K562 (cell line): ENCODE measurements at regions not wholly inside any gene's neighbourhood (a gene's known extent, or its start where the extent isn't known, plus 50 kb on each side); places are given as distances from the start of the nearest gene placed in this dataset.

Source experiments
- ATAC-seq: fragments of 200-7000 bp; cut with Tn5 transposase; 3 replicates; pipeline ENCODE4 v1.9.1; 2020; ENCODE audit warnings: moderate library complexity
- BruUV-seq: library from RNA; stranded (reverse); fragments of 400-500 nt; replicated peaks from 2 replicates; lab custom pipeline; 2021; lab: Mats Ljungman, UMichigan
- CTCF ChIA-PET: fragments of 300-600 bp; formaldehyde crosslinking; extraction: SDS; loops from one replicate; lab custom pipeline; 2021; ENCODE audit warnings: low intra/inter-chr PET ratio; lab: Yijun Ruan, JAX
- POLR2A ChIA-PET: fragments of 300-600, 350-650 bp; sonication (Branson Sonifier 250); formaldehyde crosslinking; extraction: SDS; loops from one replicate; lab custom pipeline; 2021; ENCODE audit warnings: antibody characterized with exemption, inconsistent platforms; lab: Yijun Ruan, JAX
- DNase-seq, 4 experiments: peaks; one replicate each; pipeline versions ENCODE4 v3.0.0 to v3.0.0-alpha.2; 2011 to 2018; ENCODE audit warnings: low spot score in 3 of 4, mixed read lengths in 3 of 4; ENCODE audit errors: extremely low read depth in 1 of 4
- FAIRE-seq: peaks from 2 replicates; lab custom pipeline; 2011; peaks lifted over from hg19 to GRCh38; lab: Jason Lieb, UNC
- H2AFZ ChIP-seq: 2 replicates; pipeline ENCODE4 v1.6.0; 2011; ENCODE audit warnings: low read depth, low read length, control low read depth, inconsistent platforms
- H3K27ac ChIP-seq: fragments of 200-600 bp; 3 replicates; pipeline ENCODE4 v1.8.0; 2011; ENCODE audit warnings: low read depth, mild to moderate bottlenecking, control low read depth, inconsistent platforms, low read length, moderate library complexity, mixed read lengths; ENCODE audit errors: extremely low read depth
- H3K27me3 ChIP-seq, 2 experiments: fragments of 300-600 bp in 1 of 2; 2 replicates in 1 of 2; 3 replicates in 1 of 2; pipeline versions ENCODE4 v1.6.0 to v1.8.0; 2011; ENCODE audit warnings: inconsistent platforms in 2 of 2, low read length in 2 of 2, mild to moderate bottlenecking in 1 of 2, mixed read lengths in 1 of 2, moderate library complexity in 1 of 2; ENCODE audit not compliant: control insufficient read depth in 2 of 2, insufficient read depth in 2 of 2
- H3K36me3 ChIP-seq: fragments of 300-600 bp; 3 replicates; pipeline ENCODE4 v1.8.0; 2011; ENCODE audit warnings: mild to moderate bottlenecking, low read length, inconsistent platforms; ENCODE audit not compliant: control insufficient read depth, insufficient read depth
- H3K4me1 ChIP-seq, 2 experiments: fragments of 200-600 bp in 1 of 2; replicated peaks in 1 of 2; 2 replicates in 1 of 2; 3 replicates in 1 of 2; pipeline versions ENCODE4 v1.5.1 to v1.8.0; 2011; ENCODE audit warnings: inconsistent platforms in 2 of 2, low read length in 2 of 2, mild to moderate bottlenecking in 1 of 2, mixed read lengths in 1 of 2, moderate library complexity in 1 of 2; ENCODE audit not compliant: control insufficient read depth in 2 of 2, insufficient read depth in 2 of 2
- H3K4me2 ChIP-seq: 2 replicates; pipeline ENCODE4 v1.6.1; 2011; ENCODE audit warnings: low read length, control low read depth, inconsistent platforms, mixed read lengths; ENCODE audit not compliant: insufficient read depth
- H3K4me3 ChIP-seq: fragments of 200-600 bp; sonication (generic), shearing (Covaris generic); 2 replicates; pipeline ENCODE4 v1.5.1; 2016; ENCODE audit warnings: control low read depth, inconsistent platforms
- H3K79me2 ChIP-seq: fragments of 200-600 bp; 3 replicates; pipeline ENCODE4 v1.8.0; 2011; ENCODE audit warnings: low read length, inconsistent platforms; ENCODE audit not compliant: control insufficient read depth, insufficient read depth
- H3K9ac ChIP-seq, 2 experiments: 2 replicates each; pipeline versions ENCODE4 v1.6.0 to v1.6.1; 2011; ENCODE audit warnings: low read depth in 2 of 2, low read length in 2 of 2, control low read depth in 1 of 2, inconsistent platforms in 1 of 2, mild to moderate bottlenecking in 1 of 2, mixed read lengths in 1 of 2; ENCODE audit not compliant: insufficient read depth in 1 of 2
- H3K9me1 ChIP-seq: one replicate; pipeline ENCODE4 v1.6.0; 2011; ENCODE audit warnings: inconsistent platforms, mild to moderate bottlenecking, low read length, moderate library complexity; ENCODE audit not compliant: control insufficient read depth, insufficient read depth
- H3K9me3 ChIP-seq: replicated peaks from 2 replicates; pipeline ENCODE4 v1.5.1; 2011; ENCODE audit warnings: low read depth, low read length, inconsistent platforms; ENCODE audit not compliant: control insufficient read depth, insufficient read depth
- H4K20me1 ChIP-seq: replicated peaks from 2 replicates; pipeline ENCODE4 v1.6.1; 2011; ENCODE audit warnings: low read length, inconsistent platforms, mixed read lengths; ENCODE audit not compliant: control insufficient read depth, insufficient read depth
- EGR1 ChIP-seq: fragments of 450-650 bp; conservative IDR thresholded peaks from 2 replicates; pipeline ENCODE4 v1.6.1; 2017; ENCODE audit warnings: mild to moderate bottlenecking
- EHMT2 ChIP-seq: fragments of 450-650 bp; IDR thresholded peaks from 2 replicates; pipeline ENCODE4 v1.6.1; 2018; ENCODE audit warnings: antibody characterized with exemption
- FOSL1 ChIP-seq: fragments of 200-800 bp; sonication (Bioruptor generic); conservative IDR thresholded peaks from 2 replicates; pipeline ENCODE4 v1.6.1; 2016; ENCODE audit warnings: missing genetic modification characterization, missing compliant biosample characterization
- FOXP1 ChIP-seq: sonication (generic); formaldehyde crosslinking; IDR thresholded peaks from 2 replicates; pipeline ENCODE4 v1.8.0; 2022; ENCODE audit warnings: mild to moderate bottlenecking, missing genetic modification reagents
- GABPB2 ChIP-seq: fragments of 250-450 bp; sonication (Bioruptor Pico); conservative IDR thresholded peaks from 2 replicates; pipeline ENCODE4 v1.5.1; 2021; ENCODE audit warnings: mild to moderate bottlenecking
- MAZ ChIP-seq, 2 experiments: fragments of 450-650 bp in 1 of 2; sonication (generic) in 1 of 2; formaldehyde crosslinking; IDR thresholded peaks in 1 of 2; conservative IDR thresholded peaks in 1 of 2; 2 replicates each; pipeline versions ENCODE4 v1.4.0 to v1.5.0; 2020; ENCODE audit warnings: mild to moderate bottlenecking in 1 of 2, missing genetic modification reagents in 1 of 2
- PPARD ChIP-seq: fragments of 250-450 bp; sonication (Bioruptor Pico); IDR thresholded peaks from 2 replicates; pipeline ENCODE4 v1.8.0; 2022; ENCODE audit warnings: inconsistent platforms, mild to moderate bottlenecking, moderate library complexity
- PRMT5 ChIP-seq: sonication (generic); formaldehyde crosslinking; IDR thresholded peaks from 2 replicates; pipeline ENCODE4 v1.5.0; 2020; ENCODE audit warnings: missing genetic modification reagents
- RCOR1 ChIP-seq, 2 experiments: IDR thresholded peaks; 2 replicates each; pipeline ENCODE4 v1.6.1; 2012; ENCODE audit warnings: low read depth in 2 of 2, low read length in 2 of 2, borderline replicate concordance in 1 of 2, improper control_type of control experiment in 1 of 2
- TCFL5 ChIP-seq: fragments of 250-450 bp; sonication (Bioruptor Pico); conservative IDR thresholded peaks from 2 replicates; pipeline ENCODE4 v1.6.1; 2021; ENCODE audit warnings: mild to moderate bottlenecking, moderate library complexity, matching md5 sums
- TEAD1 ChIP-seq, 2 experiments: fragments of 450-650 bp in 1 of 2; sonication (generic) in 1 of 2; formaldehyde crosslinking; IDR thresholded peaks; 2 replicates each; pipeline versions ENCODE4 v1.4.0 to v1.8.0; 2020 to 2022; ENCODE audit warnings: mild to moderate bottlenecking in 2 of 2, missing genetic modification reagents in 1 of 2
- ZNF143 ChIP-seq: sonication (generic); formaldehyde crosslinking; IDR thresholded peaks from 2 replicates; pipeline ENCODE4 v1.9.0; 2022; ENCODE audit warnings: mild to moderate bottlenecking, missing genetic modification reagents
- ZNF644 ChIP-seq: fragments of 200-800 bp; sonication (Bioruptor generic); IDR thresholded peaks from 2 replicates; pipeline ENCODE4 v1.6.1; 2016; ENCODE audit warnings: low read depth, missing genetic modification characterization, missing compliant biosample characterization
- WGBS: fragments of 100-300 bp; shearing (Covaris generic); methylation state at CpG from one replicate; pipeline ENCODE4 v1.1.6; 2016; ENCODE audit warnings: low coverage, mixed read lengths; ENCODE audit not compliant: insufficient coverage; ENCODE audit errors: missing lambda C conversion rate; 5-methylcytosine and 5-hydroxymethylcytosine counted together
- in situ Hi-C: fragments of 300-500 bp; cut with MboI; formaldehyde crosslinking; loops from 4 replicates; pipeline ENCODE4 v1.15.0; 2018; ENCODE audit warnings: inconsistent platforms, mixed read lengths
- intact Hi-C: fragments of 100-400 bp; cut with micrococcal nuclease; formaldehyde crosslinking; loops from 2 replicates; pipeline ENCODE4 v1.14.2; 2022
- TF ChIP-seq, protein P1 (sequence below): fragments of 450-650 bp; IDR thresholded peaks from 2 replicates; pipeline ENCODE4 v1.6.1; 2017; ENCODE audit warnings: antibody characterized with exemption
- TF ChIP-seq, protein P2 (sequence below): sonication (generic); formaldehyde crosslinking; IDR thresholded peaks from 2 replicates; pipeline ENCODE4 v1.8.1; 2023; ENCODE audit warnings: mild to moderate bottlenecking, missing genetic modification reagents
- TF ChIP-seq, protein P3 (sequence below): fragments of 250-450 bp; sonication (Bioruptor Pico); IDR thresholded peaks from 2 replicates; pipeline ENCODE4 v1.5.0; 2021; ENCODE audit warnings: mild to moderate bottlenecking, moderate library complexity

DNA sequence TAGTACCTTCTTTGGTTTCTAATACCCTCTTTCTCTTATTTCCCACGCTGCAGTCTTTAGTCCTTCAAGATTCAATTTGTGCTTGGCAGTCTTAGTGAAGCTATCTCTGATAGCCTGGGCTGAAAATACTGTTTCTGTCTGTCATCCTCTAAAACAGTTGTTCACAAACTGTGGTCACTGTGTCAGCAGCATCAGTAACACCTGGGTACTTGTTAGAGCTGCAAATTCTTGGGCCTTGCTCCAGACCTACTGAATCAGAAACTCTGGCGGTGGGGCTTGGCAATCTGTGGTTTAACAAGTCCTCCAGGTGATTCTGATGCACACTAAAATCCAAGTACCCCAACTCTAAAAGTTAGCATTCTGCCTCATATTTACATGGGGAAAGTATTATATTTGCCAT is 217.5 kb upstream of the SEL1L start (continued):
- TF ChIP-seq, protein P1, sequence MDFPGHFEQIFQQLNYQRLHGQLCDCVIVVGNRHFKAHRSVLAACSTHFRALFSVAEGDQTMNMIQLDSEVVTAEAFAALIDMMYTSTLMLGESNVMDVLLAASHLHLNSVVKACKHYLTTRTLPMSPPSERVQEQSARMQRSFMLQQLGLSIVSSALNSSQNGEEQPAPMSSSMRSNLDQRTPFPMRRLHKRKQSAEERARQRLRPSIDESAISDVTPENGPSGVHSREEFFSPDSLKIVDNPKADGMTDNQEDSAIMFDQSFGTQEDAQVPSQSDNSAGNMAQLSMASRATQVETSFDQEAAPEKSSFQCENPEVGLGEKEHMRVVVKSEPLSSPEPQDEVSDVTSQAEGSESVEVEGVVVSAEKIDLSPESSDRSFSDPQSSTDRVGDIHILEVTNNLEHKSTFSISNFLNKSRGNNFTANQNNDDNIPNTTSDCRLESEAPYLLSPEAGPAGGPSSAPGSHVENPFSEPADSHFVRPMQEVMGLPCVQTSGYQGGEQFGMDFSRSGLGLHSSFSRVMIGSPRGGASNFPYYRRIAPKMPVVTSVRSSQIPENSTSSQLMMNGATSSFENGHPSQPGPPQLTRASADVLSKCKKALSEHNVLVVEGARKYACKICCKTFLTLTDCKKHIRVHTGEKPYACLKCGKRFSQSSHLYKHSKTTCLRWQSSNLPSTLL = no peak
- TF ChIP-seq TEAD1 (CRISPR knock-in tag; IDR thresholded peaks at IDR 0.05) = no peak

DNA sequence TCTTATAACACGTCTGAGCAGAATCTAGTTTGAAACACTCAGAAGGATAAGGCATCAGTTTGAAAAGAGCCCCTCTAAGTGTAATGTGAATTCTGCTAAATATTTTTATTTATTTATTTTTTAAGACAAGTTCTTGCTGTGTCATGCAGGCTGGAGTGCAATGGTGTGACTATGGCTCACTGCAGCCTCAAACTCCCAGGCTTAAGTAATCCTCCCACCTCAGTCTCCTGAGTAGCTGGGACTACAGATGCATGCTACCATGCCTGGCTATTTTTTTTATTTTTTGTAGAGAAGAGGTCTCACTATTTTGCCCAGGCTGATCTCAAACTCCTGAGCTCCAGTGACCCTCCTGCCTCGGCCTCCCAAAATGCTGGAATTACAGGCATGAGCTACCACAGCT is 225.9 kb upstream of the SEL1L start:
- no peaks in the 10 kb centered on the region for H3K27me3 ChIP-seq
- no peak overlapping the region for H3K4me2 ChIP-seq
- H3K27ac ChIP-seq = no peak overlapping the region
- no peak for FAIRE-seq
- H2AFZ ChIP-seq = no peak overlapping the region
- no peak overlapping the region for H3K9ac ChIP-seq
- no peaks in the 10 kb centered on the region for H3K4me1 ChIP-seq
- no peak for ATAC-seq
- 0% methylated on average over 2 of the region's 2 CpGs for WGBS
- DNase-seq = no peak
- no peaks in the 10 kb centered on the region for H3K9me1 ChIP-seq
- POLR2A ChIA-PET = no interaction called here
- CTCF ChIA-PET = no interaction called here
- in situ Hi-C loops = no loop called here
- H3K4me3 ChIP-seq = no peak overlapping the region
- intact Hi-C loops = no loop called here
- no peaks in the 10 kb centered on the region for H4K20me1 ChIP-seq
- no TSS peak for BruUV-seq
- no peaks in the 10 kb centered on the region for H3K79me2 ChIP-seq
- no peaks in the 10 kb centered on the region for H3K36me3 ChIP-seq
- no peaks in the 10 kb centered on the region for H3K9me3 ChIP-seq
- TF ChIP-seq, protein P2, sequence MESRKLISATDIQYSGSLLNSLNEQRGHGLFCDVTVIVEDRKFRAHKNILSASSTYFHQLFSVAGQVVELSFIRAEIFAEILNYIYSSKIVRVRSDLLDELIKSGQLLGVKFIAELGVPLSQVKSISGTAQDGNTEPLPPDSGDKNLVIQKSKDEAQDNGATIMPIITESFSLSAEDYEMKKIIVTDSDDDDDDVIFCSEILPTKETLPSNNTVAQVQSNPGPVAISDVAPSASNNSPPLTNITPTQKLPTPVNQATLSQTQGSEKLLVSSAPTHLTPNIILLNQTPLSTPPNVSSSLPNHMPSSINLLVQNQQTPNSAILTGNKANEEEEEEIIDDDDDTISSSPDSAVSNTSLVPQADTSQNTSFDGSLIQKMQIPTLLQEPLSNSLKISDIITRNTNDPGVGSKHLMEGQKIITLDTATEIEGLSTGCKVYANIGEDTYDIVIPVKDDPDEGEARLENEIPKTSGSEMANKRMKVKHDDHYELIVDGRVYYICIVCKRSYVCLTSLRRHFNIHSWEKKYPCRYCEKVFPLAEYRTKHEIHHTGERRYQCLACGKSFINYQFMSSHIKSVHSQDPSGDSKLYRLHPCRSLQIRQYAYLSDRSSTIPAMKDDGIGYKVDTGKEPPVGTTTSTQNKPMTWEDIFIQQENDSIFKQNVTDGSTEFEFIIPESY (CRISPR knock-in tag) = no peak
- TF ChIP-seq TCFL5 (no peak), ZNF143 (CRISPR knock-in tag) (no peak), MAZ (CRISPR knock-in tag; conservative IDR thresholded peaks at IDR 0.05 in 1 of 2, IDR thresholded peaks at IDR 0.05 in 1 of 2) (no peak), GABPB2 (CRISPR knock-in tag) (no peak), EGR1 (no peak), FOSL1 (tag) (no peak), RCOR1 (IDR thresholded peaks at IDR 0.05; ENCODE audit: borderline replicate concordance in 1 of 2, low read depth in 2 of 2, low read length in 2 of 2) (no peak), EHMT2 (no peak), PPARD (CRISPR knock-in tag) (no peak), ZNF644 (tag) (no peak), FOXP1 (no peak), PRMT5 (no peak)
- TF ChIP-seq, protein P3, sequence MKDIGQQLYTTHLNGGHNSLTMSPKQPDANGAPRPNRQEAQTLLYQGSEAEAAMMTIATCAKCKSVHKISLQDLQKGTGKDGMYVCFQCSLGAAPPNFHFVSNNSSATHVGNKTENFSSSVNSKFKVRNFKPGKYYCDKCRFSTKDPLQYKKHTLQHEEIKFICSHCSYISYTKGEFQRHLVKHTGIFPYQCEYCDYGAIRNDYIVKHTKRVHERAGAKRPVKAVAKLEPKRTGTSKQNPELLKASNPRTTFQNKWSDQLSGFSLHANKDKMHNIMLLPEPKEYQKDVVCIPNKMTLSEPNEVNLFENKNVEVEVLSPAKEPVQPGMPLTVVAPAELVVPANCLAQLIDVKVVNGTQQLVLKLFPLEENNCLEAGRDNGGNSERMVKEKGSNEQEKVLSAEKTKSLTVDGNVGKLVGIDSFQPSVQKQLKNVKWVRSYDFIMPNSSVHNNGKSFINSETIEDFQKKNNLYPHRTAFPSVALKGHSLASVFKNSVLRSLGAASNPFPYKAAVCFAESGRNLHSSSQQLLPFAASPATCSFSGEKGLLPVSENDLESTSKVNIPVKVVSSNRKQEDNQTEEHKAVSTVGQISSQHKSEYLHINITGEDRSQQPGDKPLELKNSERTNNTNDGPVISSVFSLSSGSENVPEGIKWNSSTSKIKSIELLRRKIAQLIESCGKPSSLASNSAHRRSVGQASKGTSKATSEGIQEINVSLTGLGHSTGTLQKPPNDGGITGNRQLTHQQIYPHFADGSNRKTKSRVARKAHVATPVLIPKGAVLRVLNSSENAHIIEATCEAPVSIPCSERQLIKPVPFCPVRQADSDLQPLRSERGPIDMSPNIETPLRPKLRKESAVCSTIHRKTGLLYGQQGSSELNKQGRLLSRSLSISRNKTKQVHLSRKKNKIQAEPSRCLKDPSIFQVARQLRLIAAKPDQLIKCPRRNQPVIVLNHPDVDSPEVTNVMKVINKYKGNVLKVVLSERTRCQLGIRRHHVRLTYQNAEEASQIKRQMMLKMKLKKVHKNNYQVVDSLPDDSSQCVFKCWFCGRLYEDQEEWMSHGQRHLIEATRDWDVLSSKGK = no peak
